HG03520 (cell line): ENCODE measurements at regions not wholly inside any gene's neighbourhood (a gene's known extent, or its start where the extent isn't known, plus 50 kb on each side); places are given as distances from the start of the nearest gene placed in this dataset.
"Not testable (repeated sequence)": the region's sequence is repeated elsewhere in the genome, so short reads cannot be mapped to it uniquely, and the experiment has no call there.

ENCODE experiments used
- ATAC-seq: cut with Tn5 transposase; IDR thresholded peaks from one replicate; pipeline ENCODE4 v1.9.1; 2021; ENCODE audit warnings: mild to moderate bottlenecking, moderate library complexity; ENCODE audit not compliant: unreplicated experiment

- no peak for ATAC-seq
Measured at GRCh38 chr4:178010596-178010995, 568.4 kb upstream of the AGA start.

DNA sequence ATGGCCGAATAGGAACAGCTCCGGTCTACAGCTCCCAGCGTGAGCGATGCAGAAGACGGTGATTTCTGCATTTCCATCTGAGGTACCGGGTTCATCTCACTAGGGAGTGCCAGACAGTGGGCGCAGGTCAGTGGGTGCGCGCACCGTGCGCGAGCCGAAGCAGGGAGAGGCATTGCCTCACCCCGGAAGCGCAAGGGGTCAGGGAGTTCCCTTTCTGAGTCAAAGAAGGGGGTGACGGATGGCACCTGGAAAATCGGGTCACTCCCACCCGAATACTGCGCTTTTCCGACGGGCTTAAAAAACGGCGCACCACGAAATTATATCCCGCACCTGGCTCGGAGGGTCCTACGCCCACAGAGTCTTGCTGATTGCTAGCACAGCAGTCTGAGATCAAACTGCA lies 572.8 kb upstream of the AGA start:
- not testable (repeated sequence) for ATAC-seq

- ATAC-seq = no peak
Measured at GRCh38 chr4:178026999-178027398, 584.8 kb upstream of the AGA start.

DNA sequence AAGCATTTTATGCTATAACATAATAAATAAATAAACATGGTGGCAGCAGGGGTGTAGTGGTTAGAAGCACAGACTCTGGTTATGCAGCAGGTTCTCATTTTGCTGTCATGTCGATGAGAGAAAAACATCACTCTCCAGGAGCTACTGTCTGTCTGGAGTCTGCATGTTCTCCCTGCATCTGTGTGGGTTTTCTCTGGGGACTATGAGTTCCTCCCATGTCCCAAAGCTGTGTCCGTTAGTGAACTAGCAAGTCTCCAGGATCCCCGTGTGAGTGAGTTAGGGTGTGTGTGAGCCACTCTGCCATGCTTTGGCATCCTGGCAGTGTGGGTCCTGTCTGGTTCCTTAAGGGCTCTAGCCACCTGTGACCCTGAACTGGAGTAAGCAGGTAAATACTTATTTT lies 585.6 kb upstream of the AGA start:
- ATAC-seq = no peak

DNA sequence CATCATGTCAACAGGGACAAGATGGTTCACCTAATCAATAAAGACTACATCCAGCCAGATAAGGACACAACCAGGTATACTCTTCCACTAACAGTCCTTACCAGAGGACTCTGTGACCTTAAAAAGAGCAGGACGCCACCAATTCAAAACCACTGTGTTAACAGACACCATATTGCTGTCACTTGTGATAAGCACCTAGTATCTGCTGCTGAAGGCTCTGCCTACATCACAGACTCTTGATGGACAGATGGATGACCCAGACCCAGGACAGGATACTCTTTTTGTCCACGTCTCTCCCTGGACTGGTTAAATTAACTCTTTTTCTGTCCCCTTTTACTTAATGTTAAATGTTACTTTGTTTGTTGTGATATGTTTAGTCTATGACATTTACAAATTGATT lies 586.2 kb upstream of the AGA start:
- no peak for ATAC-seq

DNA sequence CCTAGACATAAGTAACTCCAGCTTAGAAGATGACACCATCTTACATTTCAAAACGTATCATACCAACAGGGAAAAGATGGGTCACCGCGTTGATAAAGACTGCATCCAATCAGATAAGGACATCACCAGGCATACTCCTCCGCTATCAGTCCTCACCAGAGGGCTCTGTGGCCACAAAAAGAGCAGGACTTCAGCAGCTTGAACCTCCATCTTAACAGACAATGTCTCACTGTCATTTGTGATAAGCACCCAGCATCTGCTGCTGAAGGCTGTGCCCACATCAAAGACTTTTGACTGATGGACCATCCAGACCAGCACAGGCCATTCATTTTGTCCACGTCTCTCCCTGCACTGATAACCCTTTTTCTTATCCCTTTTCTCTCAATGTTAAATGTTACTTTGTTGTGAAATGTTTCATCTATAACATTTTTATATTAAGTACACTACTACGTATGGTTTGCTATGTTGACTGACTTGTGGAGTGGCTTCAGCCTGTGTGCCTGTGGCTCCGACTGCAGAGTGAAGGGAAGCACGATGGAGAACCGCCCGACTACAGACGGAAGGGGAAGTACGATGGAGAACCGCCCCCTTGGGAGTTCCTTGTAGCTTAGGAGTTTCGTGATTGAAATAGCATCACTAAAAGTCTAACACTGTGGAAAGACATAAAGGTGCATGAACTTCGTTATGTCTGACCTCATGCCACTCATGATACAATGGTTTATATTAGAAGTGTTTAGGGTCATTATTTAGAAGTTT lies 595.4 kb upstream of the AGA start:
- ATAC-seq = no peak

- ATAC-seq = no peak
Measured at GRCh38 chr4:178056996-178057395, 614.8 kb upstream of the AGA start.

DNA sequence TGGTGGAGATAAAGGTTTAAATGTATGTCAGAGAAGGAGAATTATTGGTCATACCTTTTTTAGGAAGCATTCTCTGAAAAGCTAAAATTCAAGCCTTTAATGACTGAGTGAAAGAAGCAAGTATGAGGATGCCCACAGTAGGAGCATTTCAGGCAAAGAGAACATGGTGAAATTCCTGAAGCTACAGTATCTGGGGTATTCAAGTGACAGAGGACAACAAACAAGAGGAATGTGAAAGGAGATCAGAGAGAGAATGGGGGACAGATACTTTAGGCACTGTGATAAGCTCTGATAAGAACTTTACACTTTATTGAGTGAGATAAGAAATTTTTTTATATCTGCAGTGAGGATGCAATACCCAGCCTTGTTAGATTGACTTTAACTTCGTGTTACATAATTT lies 621.3 kb upstream of the AGA start:
- ATAC-seq = no peak

- no peak for ATAC-seq
Measured at GRCh38 chr4:178066338-178066941, 624.2 kb upstream of the AGA start.

GRCh38 chr4:178068136-178068535 lies 625.9 kb upstream of the AGA start:
- no peak for ATAC-seq

GRCh38 chr4:178070163-178070562 lies 627.9 kb upstream of the AGA start:
- ATAC-seq = no peak

GRCh38 chr4:178080312-178080711 lies 638.1 kb upstream of the AGA start:
- no peak for ATAC-seq

GRCh38 chr4:178081176-178081575 lies 638.9 kb upstream of the AGA start:
- no peak for ATAC-seq

DNA sequence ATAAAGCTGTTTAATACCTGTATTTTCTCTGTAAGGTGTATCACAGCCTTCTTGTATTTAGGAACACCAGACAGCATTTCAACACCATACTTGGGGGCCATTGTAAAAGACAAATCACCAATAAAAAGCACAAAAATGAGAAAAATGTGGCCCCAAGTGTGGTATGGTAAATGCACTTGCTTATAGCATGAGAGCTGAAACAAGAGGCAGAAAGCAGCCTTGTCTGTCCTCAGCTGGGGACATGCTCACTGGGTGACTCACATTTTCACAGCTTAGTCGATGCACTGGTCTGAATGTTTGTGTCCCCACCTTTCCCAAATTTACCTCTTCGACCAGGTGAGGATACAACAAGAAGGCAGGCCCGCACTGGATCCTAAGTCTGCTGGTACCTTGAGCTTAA lies 639.7 kb upstream of the AGA start:
- no peak for ATAC-seq

DNA sequence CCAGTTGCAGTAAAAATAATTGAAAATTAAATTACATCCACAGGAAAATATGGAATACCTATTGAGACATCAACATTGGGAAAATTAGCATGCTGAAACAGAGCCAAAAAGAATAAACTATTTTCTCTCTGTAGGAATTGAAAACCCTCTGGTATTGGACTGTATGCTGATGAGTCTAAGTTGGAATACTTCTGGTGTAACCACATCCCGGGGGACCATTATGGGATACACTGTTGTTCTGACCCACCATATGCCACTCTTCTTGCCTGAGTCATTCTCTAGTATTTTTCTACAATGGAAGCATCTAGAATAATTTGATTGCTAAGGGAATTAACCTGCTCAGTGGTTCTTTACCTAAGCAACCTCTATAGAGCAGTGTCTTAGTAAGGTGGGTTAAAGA lies 640.7 kb upstream of the AGA start:
- no peak for ATAC-seq

DNA sequence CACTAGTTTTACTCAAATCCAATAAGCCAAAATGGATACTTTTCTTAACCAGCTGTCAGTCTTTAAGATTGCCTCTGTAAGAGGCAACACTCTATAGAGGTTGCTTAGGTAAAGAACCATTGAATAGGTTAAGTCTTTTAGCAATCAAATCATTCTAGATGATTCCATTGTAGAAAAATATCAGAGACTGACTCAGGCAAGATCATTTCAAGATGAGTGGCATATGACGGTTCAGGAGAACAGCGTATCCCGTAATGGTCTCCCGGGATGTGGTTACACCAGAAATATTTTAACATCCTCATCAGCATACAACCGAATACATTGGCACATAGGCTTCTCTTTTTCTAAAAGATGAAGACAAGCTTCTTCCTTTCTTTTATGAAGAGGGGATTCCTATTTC lies 641.7 kb upstream of the AGA start:
- no peak for ATAC-seq

GRCh38 chr4:178086320-178086719 lies 644.1 kb upstream of the AGA start:
- ATAC-seq = no peak

- no peak for ATAC-seq
Measured at GRCh38 chr4:178090640-178091411, 648.6 kb upstream of the AGA start.

DNA sequence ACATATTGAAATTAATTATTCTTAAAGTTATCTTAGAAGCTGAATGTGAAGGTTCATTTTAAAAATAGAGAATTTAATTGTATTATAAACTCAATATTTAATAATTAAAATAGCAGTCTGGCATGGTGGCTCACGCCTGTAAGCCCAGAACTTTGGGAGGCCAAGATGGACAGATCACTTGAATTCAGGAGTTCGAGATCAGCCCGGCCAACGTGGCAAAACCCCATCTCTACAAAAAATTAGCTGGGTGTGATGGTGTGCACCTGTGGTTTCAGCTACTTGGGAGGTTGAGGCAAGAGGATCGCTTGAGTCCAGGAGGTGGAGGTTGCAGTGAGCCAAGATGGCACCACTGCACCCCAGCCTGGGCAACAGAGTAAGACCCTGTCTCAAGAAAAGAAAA lies 659.9 kb upstream of the AGA start:
- no peak for ATAC-seq

GRCh38 chr4:178105242-178105641 lies 663.0 kb upstream of the AGA start:
- ATAC-seq = no peak

- no peak for ATAC-seq
Measured at GRCh38 chr4:178136736-178137345, 694.6 kb upstream of the AGA start.
